ENCODE measurements at regions not wholly inside any gene's neighbourhood (a gene's known extent, or its start where the extent isn't known, plus 50 kb on each side); places are given as distances from the start of the nearest gene placed in this dataset.

GRCh38 chr12:114750917-114751316, 66.9 kb upstream of the TBX3 start (continued):
- TF ChIP-seq PATZ1 (CRISPR knock-in tag; IDR thresholded peaks at IDR 0.05; ENCODE audit: borderline replicate concordance) (no peak), CSRNP3 (CRISPR knock-in tag; IDR thresholded peaks at IDR 0.05) (no peak), ARNTL (CRISPR knock-in tag; IDR thresholded peaks at IDR 0.05; ENCODE audit: borderline replicate concordance, low read depth) (no peak), ISL1 (CRISPR knock-in tag; IDR thresholded peaks at IDR 0.05) (peak; percentile 49), BACH2 (CRISPR knock-in tag; IDR thresholded peaks at IDR 0.05; ENCODE audit: borderline replicate concordance) (no peak), ZFP3 (CRISPR knock-in tag; IDR thresholded peaks at IDR 0.05) (no peak)
- TF ChIP-seq, protein P1, sequence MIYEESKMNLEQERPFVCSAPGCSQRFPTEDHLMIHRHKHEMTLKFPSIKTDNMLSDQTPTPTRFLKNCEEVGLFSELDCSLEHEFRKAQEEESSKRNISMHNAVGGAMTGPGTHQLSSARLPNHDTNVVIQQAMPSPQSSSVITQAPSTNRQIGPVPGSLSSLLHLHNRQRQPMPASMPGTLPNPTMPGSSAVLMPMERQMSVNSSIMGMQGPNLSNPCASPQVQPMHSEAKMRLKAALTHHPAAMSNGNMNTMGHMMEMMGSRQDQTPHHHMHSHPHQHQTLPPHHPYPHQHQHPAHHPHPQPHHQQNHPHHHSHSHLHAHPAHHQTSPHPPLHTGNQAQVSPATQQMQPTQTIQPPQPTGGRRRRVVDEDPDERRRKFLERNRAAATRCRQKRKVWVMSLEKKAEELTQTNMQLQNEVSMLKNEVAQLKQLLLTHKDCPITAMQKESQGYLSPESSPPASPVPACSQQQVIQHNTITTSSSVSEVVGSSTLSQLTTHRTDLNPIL (CRISPR knock-in tag; IDR thresholded peaks at IDR 0.05; ENCODE audit: low read depth): 0 out of 2 replicates have a peak, but pooled peaks have one; percentile 12

DNA sequence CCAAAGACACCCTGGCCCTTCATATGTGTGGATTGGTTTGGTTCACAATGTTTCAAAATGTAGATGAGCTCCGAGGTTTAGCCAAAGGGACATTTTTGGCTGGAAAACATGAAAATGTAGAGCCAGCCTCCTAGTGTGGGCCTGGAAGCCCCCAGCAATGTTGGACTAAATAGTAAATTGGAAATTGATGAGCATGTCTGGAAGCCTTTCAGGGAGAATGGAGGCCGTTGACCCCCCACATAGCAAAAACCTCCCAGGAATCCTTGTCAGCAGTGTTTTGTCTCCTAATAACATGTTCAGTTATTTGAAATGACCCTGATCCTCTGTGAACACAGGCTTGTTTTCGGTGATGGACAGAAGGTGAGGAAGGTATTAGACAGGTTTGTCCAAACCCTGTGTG, 65.1 kb upstream of the TBX3 start:
- TF ChIP-seq ZFP3 (CRISPR knock-in tag; IDR thresholded peaks at IDR 0.05): no peak
- ATAC-seq: no peak

GRCh38 chr12:114747012-114747858, 63.3 kb upstream of the TBX3 start:
- no peak for ATAC-seq
- no peak for TF ChIP-seq ZFP3 (CRISPR knock-in tag; IDR thresholded peaks at IDR 0.05)
- TF ChIP-seq ESRRG (CRISPR knock-in tag; IDR thresholded peaks at IDR 0.05): no peak
- TF ChIP-seq TCF4 (CRISPR knock-in tag; IDR thresholded peaks at IDR 0.05; ENCODE audit: borderline replicate concordance): no peak
- TF ChIP-seq OSR1 (CRISPR knock-in tag; IDR thresholded peaks at IDR 0.05): no peak

- ATAC-seq: no peak
- TF ChIP-seq ISL1 (CRISPR knock-in tag; IDR thresholded peaks at IDR 0.05) (no peak), PATZ1 (CRISPR knock-in tag; IDR thresholded peaks at IDR 0.05; ENCODE audit: borderline replicate concordance) (no peak), ZFP30 (CRISPR knock-in tag; IDR thresholded peaks at IDR 0.05) (no peak), CSDC2 (CRISPR knock-in tag; IDR thresholded peaks at IDR 0.05) (no peak), PPARA (CRISPR knock-in tag; IDR thresholded peaks at IDR 0.05; ENCODE audit: borderline replicate concordance) (no peak), GLIS3 (CRISPR knock-in tag; IDR thresholded peaks at IDR 0.05) (no peak), SNAI2 (CRISPR knock-in tag; IDR thresholded peaks at IDR 0.05) (no peak), ESRRG (CRISPR knock-in tag; IDR thresholded peaks at IDR 0.05) (no peak), ZNF565 (CRISPR knock-in tag; conservative IDR thresholded peaks at IDR 0.05; ENCODE audit: low read depth) (no peak)
- TF ChIP-seq, protein P1 (CRISPR knock-in tag; IDR thresholded peaks at IDR 0.05; ENCODE audit: low read depth): no peak
- TF ChIP-seq, protein P2, sequence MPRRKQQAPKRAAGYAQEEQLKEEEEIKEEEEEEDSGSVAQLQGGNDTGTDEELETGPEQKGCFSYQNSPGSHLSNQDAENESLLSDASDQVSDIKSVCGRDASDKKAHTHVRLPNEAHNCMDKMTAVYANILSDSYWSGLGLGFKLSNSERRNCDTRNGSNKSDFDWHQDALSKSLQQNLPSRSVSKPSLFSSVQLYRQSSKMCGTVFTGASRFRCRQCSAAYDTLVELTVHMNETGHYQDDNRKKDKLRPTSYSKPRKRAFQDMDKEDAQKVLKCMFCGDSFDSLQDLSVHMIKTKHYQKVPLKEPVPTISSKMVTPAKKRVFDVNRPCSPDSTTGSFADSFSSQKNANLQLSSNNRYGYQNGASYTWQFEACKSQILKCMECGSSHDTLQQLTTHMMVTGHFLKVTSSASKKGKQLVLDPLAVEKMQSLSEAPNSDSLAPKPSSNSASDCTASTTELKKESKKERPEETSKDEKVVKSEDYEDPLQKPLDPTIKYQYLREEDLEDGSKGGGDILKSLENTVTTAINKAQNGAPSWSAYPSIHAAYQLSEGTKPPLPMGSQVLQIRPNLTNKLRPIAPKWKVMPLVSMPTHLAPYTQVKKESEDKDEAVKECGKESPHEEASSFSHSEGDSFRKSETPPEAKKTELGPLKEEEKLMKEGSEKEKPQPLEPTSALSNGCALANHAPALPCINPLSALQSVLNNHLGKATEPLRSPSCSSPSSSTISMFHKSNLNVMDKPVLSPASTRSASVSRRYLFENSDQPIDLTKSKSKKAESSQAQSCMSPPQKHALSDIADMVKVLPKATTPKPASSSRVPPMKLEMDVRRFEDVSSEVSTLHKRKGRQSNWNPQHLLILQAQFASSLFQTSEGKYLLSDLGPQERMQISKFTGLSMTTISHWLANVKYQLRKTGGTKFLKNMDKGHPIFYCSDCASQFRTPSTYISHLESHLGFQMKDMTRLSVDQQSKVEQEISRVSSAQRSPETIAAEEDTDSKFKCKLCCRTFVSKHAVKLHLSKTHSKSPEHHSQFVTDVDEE (CRISPR knock-in tag; IDR thresholded peaks at IDR 0.05): no peak
These were observed 62.5 kb upstream of the TBX3 start for GRCh38 chr12:114746297-114747011.
